ENCODE measurements at regions not wholly inside any gene's neighbourhood (a gene's known extent, or its start where the extent isn't known, plus 50 kb on each side); places are given as distances from the start of the nearest gene placed in this dataset.

- DNase-seq = no peak
Observed at GRCh38 chr10:118107040-118107439, 60.3 kb upstream of the RAB11FIP2 start.

GRCh38 chr10:118106426-118106825 is 59.7 kb upstream of the RAB11FIP2 start:
- no peak for DNase-seq

GRCh38 chr10:118102121-118102520 is 55.4 kb upstream of the RAB11FIP2 start:
- DNase-seq = no peak

GRCh38 chr10:118101501-118101900 is 54.8 kb upstream of the RAB11FIP2 start:
- DNase-seq = no peak
